Panc1 (cell line): ENCODE measurements at regions not wholly inside any gene's neighbourhood (a gene's known extent, or its start where the extent isn't known, plus 50 kb on each side); places are given as distances from the start of the nearest gene placed in this dataset.

Source experiments
- POLR2AphosphoS5 ChIP-seq: IDR thresholded peaks from 2 replicates; pipeline ENCODE4 v1.6.1; 2012; ENCODE audit warnings: mild to moderate bottlenecking, low read depth, low read length, moderate library complexity
- SIN3A ChIP-seq: IDR thresholded peaks from 2 replicates; pipeline ENCODE4 v1.6.1; 2012; ENCODE audit warnings: low read depth, mild to moderate bottlenecking, low read length, moderate library complexity, borderline replicate concordance; ENCODE audit not compliant: insufficient read depth
- TF ChIP-seq, protein P1 (sequence below): fragments of 450-650 bp; IDR thresholded peaks from 2 replicates; pipeline ENCODE4 v1.5.1; 2017; ENCODE audit warnings: mild to moderate bottlenecking
- TF ChIP-seq, protein P2 (sequence below), 2 experiments: IDR thresholded peaks; 2 replicates each; pipeline ENCODE4 v1.6.1; 2011 to 2012; ENCODE audit warnings: low read depth in 2 of 2, control low read depth in 1 of 2, low read length in 1 of 2, mild to moderate bottlenecking in 1 of 2, moderate library complexity in 1 of 2; ENCODE audit not compliant: insufficient read depth in 1 of 2

DNA sequence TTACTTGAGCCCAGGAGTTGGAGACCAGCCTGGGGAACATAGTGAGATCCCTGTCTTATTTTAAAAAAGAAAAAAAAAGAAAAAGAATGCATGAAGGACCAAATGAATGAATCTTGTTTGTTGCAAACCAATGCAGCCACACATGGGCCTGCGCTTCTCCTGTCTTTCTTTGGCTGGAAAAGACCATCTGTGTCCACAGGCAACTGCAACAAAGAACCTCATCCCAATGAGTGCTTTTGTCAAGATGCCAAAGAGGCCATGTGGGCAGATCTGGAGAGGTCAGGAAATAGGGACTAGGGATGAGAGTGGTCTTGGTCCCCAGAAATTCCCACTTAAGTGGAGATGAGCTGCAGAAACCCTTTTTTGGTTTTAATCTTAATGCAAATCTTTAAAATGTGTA is 49.8 kb upstream of the DUSP5 start:
- TF ChIP-seq POLR2AphosphoS5 (no peak), SIN3A (no peak)
- TF ChIP-seq, protein P1, sequence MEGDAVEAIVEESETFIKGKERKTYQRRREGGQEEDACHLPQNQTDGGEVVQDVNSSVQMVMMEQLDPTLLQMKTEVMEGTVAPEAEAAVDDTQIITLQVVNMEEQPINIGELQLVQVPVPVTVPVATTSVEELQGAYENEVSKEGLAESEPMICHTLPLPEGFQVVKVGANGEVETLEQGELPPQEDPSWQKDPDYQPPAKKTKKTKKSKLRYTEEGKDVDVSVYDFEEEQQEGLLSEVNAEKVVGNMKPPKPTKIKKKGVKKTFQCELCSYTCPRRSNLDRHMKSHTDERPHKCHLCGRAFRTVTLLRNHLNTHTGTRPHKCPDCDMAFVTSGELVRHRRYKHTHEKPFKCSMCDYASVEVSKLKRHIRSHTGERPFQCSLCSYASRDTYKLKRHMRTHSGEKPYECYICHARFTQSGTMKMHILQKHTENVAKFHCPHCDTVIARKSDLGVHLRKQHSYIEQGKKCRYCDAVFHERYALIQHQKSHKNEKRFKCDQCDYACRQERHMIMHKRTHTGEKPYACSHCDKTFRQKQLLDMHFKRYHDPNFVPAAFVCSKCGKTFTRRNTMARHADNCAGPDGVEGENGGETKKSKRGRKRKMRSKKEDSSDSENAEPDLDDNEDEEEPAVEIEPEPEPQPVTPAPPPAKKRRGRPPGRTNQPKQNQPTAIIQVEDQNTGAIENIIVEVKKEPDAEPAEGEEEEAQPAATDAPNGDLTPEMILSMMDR = no peak
- TF ChIP-seq, protein P2, sequence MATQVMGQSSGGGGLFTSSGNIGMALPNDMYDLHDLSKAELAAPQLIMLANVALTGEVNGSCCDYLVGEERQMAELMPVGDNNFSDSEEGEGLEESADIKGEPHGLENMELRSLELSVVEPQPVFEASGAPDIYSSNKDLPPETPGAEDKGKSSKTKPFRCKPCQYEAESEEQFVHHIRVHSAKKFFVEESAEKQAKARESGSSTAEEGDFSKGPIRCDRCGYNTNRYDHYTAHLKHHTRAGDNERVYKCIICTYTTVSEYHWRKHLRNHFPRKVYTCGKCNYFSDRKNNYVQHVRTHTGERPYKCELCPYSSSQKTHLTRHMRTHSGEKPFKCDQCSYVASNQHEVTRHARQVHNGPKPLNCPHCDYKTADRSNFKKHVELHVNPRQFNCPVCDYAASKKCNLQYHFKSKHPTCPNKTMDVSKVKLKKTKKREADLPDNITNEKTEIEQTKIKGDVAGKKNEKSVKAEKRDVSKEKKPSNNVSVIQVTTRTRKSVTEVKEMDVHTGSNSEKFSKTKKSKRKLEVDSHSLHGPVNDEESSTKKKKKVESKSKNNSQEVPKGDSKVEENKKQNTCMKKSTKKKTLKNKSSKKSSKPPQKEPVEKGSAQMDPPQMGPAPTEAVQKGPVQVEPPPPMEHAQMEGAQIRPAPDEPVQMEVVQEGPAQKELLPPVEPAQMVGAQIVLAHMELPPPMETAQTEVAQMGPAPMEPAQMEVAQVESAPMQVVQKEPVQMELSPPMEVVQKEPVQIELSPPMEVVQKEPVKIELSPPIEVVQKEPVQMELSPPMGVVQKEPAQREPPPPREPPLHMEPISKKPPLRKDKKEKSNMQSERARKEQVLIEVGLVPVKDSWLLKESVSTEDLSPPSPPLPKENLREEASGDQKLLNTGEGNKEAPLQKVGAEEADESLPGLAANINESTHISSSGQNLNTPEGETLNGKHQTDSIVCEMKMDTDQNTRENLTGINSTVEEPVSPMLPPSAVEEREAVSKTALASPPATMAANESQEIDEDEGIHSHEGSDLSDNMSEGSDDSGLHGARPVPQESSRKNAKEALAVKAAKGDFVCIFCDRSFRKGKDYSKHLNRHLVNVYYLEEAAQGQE (IDR thresholded peaks at IDR 0.05; ENCODE audit: insufficient read depth in 1 of 2, low read depth in 2 of 2, low read length in 1 of 2) = no peak
